GM12874 (cell line): ENCODE measurements at regions not wholly inside any gene's neighbourhood (a gene's known extent, or its start where the extent isn't known, plus 50 kb on each side); places are given as distances from the start of the nearest gene placed in this dataset.

ENCODE experiments used
- CTCF ChIP-seq: IDR thresholded peaks from 2 replicates; pipeline ENCODE4 v1.5.1; 2011; ENCODE audit warnings: low read depth, mild to moderate bottlenecking, control low read depth, low read length, moderate library complexity; ENCODE audit not compliant: insufficient read depth

- TF ChIP-seq CTCF = no peak
Measured at GRCh38 chr9:89928106-89928505, 323.3 kb downstream of the GADD45G start.

- no peak for TF ChIP-seq CTCF
Measured at GRCh38 chr9:89928521-89929275, 323.9 kb downstream of the GADD45G start.

GRCh38 chr9:89929315-89929672 lies 324.5 kb downstream of the GADD45G start:
- no peak for TF ChIP-seq CTCF

DNA sequence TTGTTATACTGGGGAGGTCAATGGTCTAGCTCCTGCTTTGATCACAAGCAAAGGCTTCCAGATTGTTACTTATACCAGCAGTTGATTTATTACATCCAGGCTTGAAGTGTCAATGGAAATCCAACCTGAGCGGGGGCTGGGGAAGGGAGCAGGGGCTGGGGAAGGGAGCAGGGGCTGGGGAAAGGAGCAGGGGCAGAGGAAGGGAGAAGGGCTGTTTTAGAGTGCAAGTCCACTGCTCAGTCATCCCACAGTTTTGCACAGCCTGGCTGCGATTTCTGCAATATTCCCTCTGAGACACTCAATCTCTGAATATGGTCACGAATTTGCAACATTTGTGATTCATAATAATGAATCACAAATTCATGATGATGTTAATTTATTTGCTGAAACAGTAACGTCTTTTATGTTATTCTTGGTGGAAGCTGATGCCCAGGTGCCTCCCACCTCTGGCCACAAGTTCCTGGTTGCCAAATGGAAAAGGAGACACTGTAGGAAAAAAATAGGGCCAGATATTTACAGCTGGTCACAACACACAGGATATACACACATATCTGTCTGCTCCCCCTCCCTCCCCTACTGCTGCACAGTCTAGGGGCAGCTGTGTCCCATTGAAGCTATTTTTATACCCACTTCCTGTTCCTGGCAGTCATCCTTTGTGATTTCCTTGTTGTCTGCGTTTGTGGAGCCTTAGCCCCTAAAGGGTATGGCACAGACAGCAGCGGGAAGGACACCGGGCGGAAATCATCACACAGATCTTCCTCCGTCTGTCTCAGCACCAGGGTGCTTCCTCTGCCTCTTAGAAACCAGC lies 325.1 kb downstream of the GADD45G start:
- TF ChIP-seq CTCF = no peak

DNA sequence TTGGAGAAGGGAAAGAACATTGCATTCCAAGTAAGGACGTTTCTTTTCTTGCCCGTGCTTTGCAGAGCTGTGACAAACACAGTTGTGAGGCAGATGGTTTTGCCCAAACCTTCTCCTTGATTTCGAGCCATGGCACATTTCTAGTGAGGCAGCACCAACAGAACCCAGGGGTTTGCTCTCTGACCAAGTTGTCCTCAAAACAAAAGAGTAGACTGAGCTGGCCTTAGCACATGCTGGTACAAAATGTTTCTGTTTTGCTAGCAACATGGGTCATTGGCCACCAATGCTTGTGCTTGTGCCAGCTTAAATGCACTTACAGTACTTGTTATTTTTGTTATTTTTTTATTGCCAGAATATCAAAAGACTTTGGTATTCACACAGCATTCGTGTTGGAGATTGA lies 328.8 kb downstream of the GADD45G start:
- no peak for TF ChIP-seq CTCF

- no peak for TF ChIP-seq CTCF
Measured at GRCh38 chr9:89935115-89935514, 330.3 kb downstream of the GADD45G start.

DNA sequence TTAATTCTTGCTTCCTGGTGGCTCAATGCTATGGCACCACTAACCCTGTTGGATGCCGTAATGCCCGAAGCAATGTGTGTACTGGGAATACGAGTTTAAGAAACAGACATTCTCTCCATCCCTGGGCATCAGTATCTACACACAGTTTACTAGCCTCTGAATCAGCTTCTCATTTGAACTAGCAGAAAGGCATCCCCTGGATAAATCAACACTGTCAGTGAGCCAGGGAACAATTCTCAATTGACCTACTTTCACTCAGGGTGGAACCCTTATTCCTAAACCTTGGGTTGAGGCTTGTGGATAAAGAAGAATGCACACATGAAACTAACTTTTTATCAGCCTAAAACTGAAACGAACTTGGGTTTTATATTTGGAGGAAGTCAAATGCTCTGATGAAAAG lies 331.0 kb downstream of the GADD45G start:
- TF ChIP-seq CTCF = no peak
